AG10803 (cell line): ENCODE measurements at regions not wholly inside any gene's neighbourhood (a gene's known extent, or its start where the extent isn't known, plus 50 kb on each side); places are given as distances from the start of the nearest gene placed in this dataset.
A peak's percentile ranks its signal among the peaks of the same experiment; 100 is the strongest.

Source experiments
- DNase-seq: peaks from one replicate; pipeline ENCODE4 v3.0.0; 2010; ENCODE audit warnings: low read depth
- H3K4me3 ChIP-seq: 2 replicates; pipeline ENCODE4 v1.5.1; 2011; ENCODE audit warnings: mild to moderate bottlenecking, low read length, control low read depth
- CTCF ChIP-seq: conservative IDR thresholded peaks from 2 replicates; pipeline ENCODE4 v1.5.1; 2011; ENCODE audit warnings: mild to moderate bottlenecking, low read length, control low read depth, inconsistent platforms

GRCh38 chr9:126122901-126123616, 203.6 kb upstream of the MVB12B start:
- H3K4me3 ChIP-seq: no peak overlapping the region
- TF ChIP-seq CTCF: no peak
- no peak for DNase-seq

GRCh38 chr9:126123927-126124326, 202.7 kb upstream of the MVB12B start:
- TF ChIP-seq CTCF: no peak
- H3K4me3 ChIP-seq: no peak overlapping the region
- no peak for DNase-seq

- TF ChIP-seq CTCF: no peak
- no peak overlapping the region for H3K4me3 ChIP-seq
- peak; percentile 44 for DNase-seq
Observed at GRCh38 chr9:126125177-126125576, 201.5 kb upstream of the MVB12B start.

GRCh38 chr9:126125577-126125976, 201.1 kb upstream of the MVB12B start:
- peak; percentile 16 for DNase-seq
- TF ChIP-seq CTCF: no peak

GRCh38 chr9:126125992-126126409, 200.6 kb upstream of the MVB12B start:
- TF ChIP-seq CTCF: no peak
- no peak overlapping the region for H3K4me3 ChIP-seq
- no peak for DNase-seq

More at GRCh38 chr9:126125577-126125976, 201.1 kb upstream of the MVB12B start:
- H3K4me3 ChIP-seq: no peak overlapping the region

- TF ChIP-seq CTCF: no peak
- no peak for DNase-seq
- no peak overlapping the region for H3K4me3 ChIP-seq
Observed at GRCh38 chr9:126126807-126127206, 199.8 kb upstream of the MVB12B start.

- no peak overlapping the region for H3K4me3 ChIP-seq
- DNase-seq: no peak
- TF ChIP-seq CTCF: no peak
Observed at GRCh38 chr9:126127591-126127990, 199.0 kb upstream of the MVB12B start.
